Left lung (tissue), 4 donors: ENCODE measurements at regions not wholly inside any gene's neighbourhood (a gene's known extent, or its start where the extent isn't known, plus 50 kb on each side); places are given as distances from the start of the nearest gene placed in this dataset.

Experiments
- ATAC-seq: fragments of 200-7000 bp; cut with Tn5 transposase; one replicate; pipeline ENCODE4 v1.9.1; 2020; ENCODE audit warnings: moderate library complexity
- DNase-seq, 4 donors: peaks; one replicate each; pipeline ENCODE4 v3.0.0-alpha.2; 2013 to 2020
- H3K27ac ChIP-seq, 2 donors: fragments of 200-600 bp; sonication (generic) in 1 of 2; one replicate each; pipeline versions ENCODE4 v1.5.0 to v1.8.0; 2020 to 2021
- H3K27me3 ChIP-seq, 2 donors: fragments of 200-600 bp; sonication (generic) in 1 of 2; one replicate each; pipeline versions ENCODE4 v1.5.0 to v1.8.0; 2020 to 2021
- H3K36me3 ChIP-seq, 2 donors: fragments of 200-600 bp; sonication (generic) in 1 of 2; one replicate each; pipeline versions ENCODE4 v1.5.0 to v1.8.0; 2020 to 2021
- H3K4me1 ChIP-seq, 2 donors: fragments of 200-600 bp; one replicate each; pipeline ENCODE4 v1.8.0; 2021
- H3K4me3 ChIP-seq, 2 donors: fragments of 200-600 bp; sonication (generic) in 1 of 2; one replicate each; pipeline versions ENCODE4 v1.5.0 to v1.8.0; 2020 to 2021; ENCODE audit warnings: mild to moderate bottlenecking in 1 of 2
- H3K9me3 ChIP-seq, 2 donors: fragments of 200-600 bp; sonication (generic) in 1 of 2; one replicate each; pipeline versions ENCODE4 v1.5.0 to v1.8.0; 2020 to 2021
- CTCF ChIP-seq, 2 donors: fragments of 200-600 bp; sonication (generic) in 1 of 2; IDR thresholded peaks; one replicate each; pipeline versions ENCODE4 v1.5.0 to v1.8.0; 2021; ENCODE audit warnings: antibody characterized with exemption in 2 of 2
- intact Hi-C, 2 donors: fragments of 100-400 bp; cut with DNase I; formaldehyde crosslinking; loops; one replicate each; pipeline versions ENCODE4 v1.11.2 to v1.14.2; 2022
- donor health status: DM: no; HTN: yes; CAD: no.
- donor health status: DM: no; HTN: no; CAD: no.

GRCh38 chr16:22739077-22739476 lies 74.9 kb upstream of the HS3ST2 start:
- H3K36me3 ChIP-seq: no peaks in the 10 kb centered on the region
- H3K27ac ChIP-seq: no peak overlapping the region
- TF ChIP-seq CTCF (IDR thresholded peaks at IDR 0.05): no peak
- H3K27me3 ChIP-seq: peaks cover 0 to 7% of the 10 kb centered on the region in 2 donors
- H3K4me3 ChIP-seq: no peak overlapping the region
- ATAC-seq (peak; percentile 21), DNase-seq (no peak)
- H3K9me3 ChIP-seq: no peaks in the 10 kb centered on the region
- no peaks in the 10 kb centered on the region for H3K4me1 ChIP-seq
- intact Hi-C loops: no loop called here

GRCh38 chr16:22743401-22743800 lies 70.6 kb upstream of the HS3ST2 start:
- DNase-seq (no peak), ATAC-seq (no peak)
- Histone ChIP-seq H3K27ac (no peak overlapping the region), H3K9me3 (peaks cover 0 to 2% of the 10 kb centered on the region in 2 donors), H3K4me3 (no peak overlapping the region), H3K36me3 (no peaks in the 10 kb centered on the region), H3K4me1 (no peaks in the 10 kb centered on the region), H3K27me3 (no peaks in the 10 kb centered on the region)
- intact Hi-C loops: no loop called here
- TF ChIP-seq CTCF (IDR thresholded peaks at IDR 0.05): no peak

GRCh38 chr16:22751104-22751667 lies 62.8 kb upstream of the HS3ST2 start:
- DNase-seq: no peak
- no peak for TF ChIP-seq CTCF (IDR thresholded peaks at IDR 0.05)
- intact Hi-C loops: no loop called here
- no peak for ATAC-seq
- no peaks in the 10 kb centered on the region for H3K36me3 ChIP-seq
- H3K27ac ChIP-seq: no peak overlapping the region
- H3K4me3 ChIP-seq: no peak overlapping the region
- peaks cover 0 to 5% of the 10 kb centered on the region in 2 donors for H3K27me3 ChIP-seq
- H3K9me3 ChIP-seq: peaks cover 0 to 6% of the 10 kb centered on the region in 2 donors
- H3K4me1 ChIP-seq: no peaks in the 10 kb centered on the region

GRCh38 chr16:22751685-22752084 lies 62.3 kb upstream of the HS3ST2 start:
- ATAC-seq (no peak), DNase-seq (no peak)
- Histone ChIP-seq H3K36me3 (no peaks in the 10 kb centered on the region), H3K27me3 (peaks cover 0 to 7% of the 10 kb centered on the region in 2 donors), H3K4me1 (no peaks in the 10 kb centered on the region), H3K4me3 (no peak overlapping the region), H3K27ac (no peak overlapping the region), H3K9me3 (peaks cover 0 to 6% of the 10 kb centered on the region in 2 donors)
- no peak for TF ChIP-seq CTCF (IDR thresholded peaks at IDR 0.05)
- intact Hi-C loops: no loop called here

GRCh38 chr16:22753451-22753850 lies 60.5 kb upstream of the HS3ST2 start:
- Histone ChIP-seq H3K27ac (no peak overlapping the region), H3K27me3 (peaks cover 0 to 7% of the 10 kb centered on the region in 2 donors), H3K4me1 (no peaks in the 10 kb centered on the region), H3K4me3 (no peak overlapping the region), H3K9me3 (peaks cover 0 to 6% of the 10 kb centered on the region in 2 donors), H3K36me3 (no peaks in the 10 kb centered on the region)
- intact Hi-C loops: no loop called here
- TF ChIP-seq CTCF (IDR thresholded peaks at IDR 0.05): no peak
- ATAC-seq (no peak), DNase-seq (no peak)
